ENCODE measurements at regions not wholly inside any gene's neighbourhood (a gene's known extent, or its start where the extent isn't known, plus 50 kb on each side); places are given as distances from the start of the nearest gene placed in this dataset.

DNA sequence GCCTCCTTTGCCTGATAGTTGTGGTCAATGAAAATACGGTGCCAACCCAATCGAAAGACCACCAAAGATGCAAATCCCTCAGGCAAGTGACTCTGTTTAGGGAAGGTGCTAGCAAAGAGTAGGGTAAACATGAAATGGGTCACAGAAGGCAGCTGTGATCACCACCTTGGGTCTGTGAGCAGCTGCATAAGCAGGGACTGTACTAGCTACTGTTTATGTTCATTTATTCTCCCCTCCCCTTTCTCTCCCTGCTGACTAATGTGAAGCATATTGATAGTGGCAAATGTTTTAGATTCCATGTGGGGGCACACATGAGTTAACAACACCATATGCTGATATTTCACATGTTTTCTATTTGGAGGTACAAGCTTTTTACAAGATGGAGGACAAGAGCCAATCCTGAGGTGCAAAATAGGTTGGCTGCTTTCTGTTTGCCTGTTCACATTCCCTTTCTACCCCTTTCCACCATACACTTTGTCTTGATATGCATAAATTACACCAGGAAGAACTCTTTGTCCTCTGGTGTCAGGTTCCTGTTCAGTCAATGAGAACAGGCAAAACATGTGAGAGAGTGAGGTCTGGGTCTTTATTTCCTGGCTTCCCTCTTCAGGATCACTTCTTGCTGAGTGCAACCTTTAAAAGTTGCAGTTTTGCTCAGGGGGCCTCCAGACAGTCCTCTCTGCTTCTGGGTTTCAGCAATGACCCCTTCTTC, 71.1 kb downstream of the AVPR1A start:
- no peaks in the 10 kb centered on the region for H3K27me3 Mint-ChIP-seq
- H3K27ac Mint-ChIP-seq: no peak overlapping the region
- TF ChIP-seq CTCF (IDR thresholded peaks at IDR 0.05): no peak
- ChIA-PET POLR2A (no interaction called here), CTCF (no interaction called here)
- ATAC-seq (no peak), DNase-seq (no peak)
- no peak overlapping the region for H3K4me3 Mint-ChIP-seq
- H3K9me3 Mint-ChIP-seq: no peaks in the 10 kb centered on the region
- no peaks in the 10 kb centered on the region for H3K36me3 Mint-ChIP-seq (ENCODE audit: low read depth)
- H3K4me1 Mint-ChIP-seq (ENCODE audit: low read depth): no peaks in the 10 kb centered on the region
- intact Hi-C loops (cut with micrococcal nuclease): no loop called here

GRCh38 chr12:63078906-63079305, 72.1 kb downstream of the AVPR1A start:
- H3K27me3 Mint-ChIP-seq: no peaks in the 10 kb centered on the region
- H3K36me3 Mint-ChIP-seq (ENCODE audit: low read depth): no peaks in the 10 kb centered on the region
- no peak for DNase-seq
- no peaks in the 10 kb centered on the region for H3K4me1 Mint-ChIP-seq (ENCODE audit: low read depth)
- intact Hi-C loops (cut with micrococcal nuclease): no loop called here
- no peak overlapping the region for H3K27ac Mint-ChIP-seq
- no peaks in the 10 kb centered on the region for H3K9me3 Mint-ChIP-seq
- H3K4me3 Mint-ChIP-seq: no peak overlapping the region
- no peak for TF ChIP-seq CTCF (IDR thresholded peaks at IDR 0.05)
- ChIA-PET POLR2A (no interaction called here), CTCF (no interaction called here)
- no peak for ATAC-seq

GRCh38 chr12:63075376-63076060, 75.5 kb downstream of the AVPR1A start:
- Mint-ChIP-seq H3K4me3 (no peak overlapping the region), H3K27ac (no peak overlapping the region), H3K36me3 (ENCODE audit: low read depth) (no peaks in the 10 kb centered on the region), H3K27me3 (no peaks in the 10 kb centered on the region), H3K9me3 (no peaks in the 10 kb centered on the region), H3K4me1 (ENCODE audit: low read depth) (no peaks in the 10 kb centered on the region)
- ChIA-PET CTCF (no interaction called here), POLR2A (no interaction called here)
- intact Hi-C loops (cut with micrococcal nuclease): no loop called here
- no peak for TF ChIP-seq CTCF (IDR thresholded peaks at IDR 0.05)
- no peak for DNase-seq
- ATAC-seq: no peak

DNA sequence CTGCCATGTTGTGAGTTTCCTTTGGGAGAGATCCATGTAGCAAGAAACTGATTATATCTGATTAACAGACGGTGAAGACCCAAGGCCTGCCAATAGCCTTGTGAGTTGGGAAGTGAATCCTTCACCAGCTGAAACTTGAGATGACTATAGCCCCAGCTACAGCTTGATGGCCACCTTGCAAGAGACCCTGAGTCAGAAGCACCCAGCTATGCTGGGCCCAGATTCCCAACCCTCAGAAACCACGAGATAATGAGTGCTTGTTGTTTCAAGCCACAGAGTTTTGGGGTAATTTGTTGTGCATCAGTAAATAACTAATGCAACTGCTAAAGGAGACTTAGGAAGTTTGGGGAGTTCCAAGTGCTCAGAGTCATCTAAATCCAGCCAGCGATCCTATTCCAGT, 80.3 kb downstream of the AVPR1A start:
- Mint-ChIP-seq H3K4me1 (ENCODE audit: low read depth) (no peaks in the 10 kb centered on the region), H3K4me3 (no peak overlapping the region), H3K9me3 (no peaks in the 10 kb centered on the region), H3K27me3 (no peaks in the 10 kb centered on the region), H3K36me3 (ENCODE audit: low read depth) (no peaks in the 10 kb centered on the region), H3K27ac (no peak overlapping the region)
- TF ChIP-seq CTCF (IDR thresholded peaks at IDR 0.05): no peak
- DNase-seq (no peak), ATAC-seq (no peak)
- POLR2A ChIA-PET: no interaction called here
- CTCF ChIA-PET: no interaction called here
- intact Hi-C loops (cut with micrococcal nuclease): no loop called here

- ATAC-seq: no peak
- H3K27ac Mint-ChIP-seq: no peak overlapping the region
- no peak overlapping the region for H3K4me3 Mint-ChIP-seq
- CTCF ChIA-PET: interaction anchor here (2.1 to 2.3 kb wide), 2 partner anchors 18 to 47 kb away, joined by 6 to 8 read pairs; no protein-coding TSS in a partner anchor
- POLR2A ChIA-PET: no interaction called here
- no peaks in the 10 kb centered on the region for H3K4me1 Mint-ChIP-seq (ENCODE audit: low read depth)
- no peaks in the 10 kb centered on the region for H3K36me3 Mint-ChIP-seq (ENCODE audit: low read depth)
- H3K27me3 Mint-ChIP-seq: no peaks in the 10 kb centered on the region
- intact Hi-C loops (cut with micrococcal nuclease): no loop called here
- no peak for DNase-seq
- TF ChIP-seq CTCF (IDR thresholded peaks at IDR 0.05): no peak
- H3K9me3 Mint-ChIP-seq: no peaks in the 10 kb centered on the region
These were observed 81.0 kb downstream of the AVPR1A start for GRCh38 chr12:63069860-63070617.
